ENCODE measurements at regions not wholly inside any gene's neighbourhood (a gene's known extent, or its start where the extent isn't known, plus 50 kb on each side); places are given as distances from the start of the nearest gene placed in this dataset.

DNA sequence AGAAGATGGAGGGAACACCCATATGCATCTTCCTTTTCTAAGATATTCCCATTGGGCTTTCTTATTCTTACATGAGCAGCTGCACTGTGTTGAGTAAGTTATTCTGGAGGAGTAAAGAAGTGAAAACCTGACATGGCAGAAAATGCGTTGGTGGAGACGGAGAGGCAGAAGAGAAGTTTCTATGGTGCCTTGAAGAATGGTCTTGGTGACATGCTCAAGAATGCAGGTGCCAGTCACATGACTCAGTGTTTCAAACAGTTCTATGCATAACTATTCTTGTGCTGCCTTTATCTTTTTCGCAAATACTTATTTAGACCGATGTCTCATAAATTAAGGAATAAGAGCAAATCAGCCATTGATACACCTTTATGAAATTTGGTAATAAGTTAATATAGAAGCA lies 377.8 kb upstream of the IRX2 start:
- no peak for DNase-seq

- no peak for DNase-seq
Observed at GRCh38 chr5:3127423-3127911, 376.0 kb upstream of the IRX2 start.

GRCh38 chr5:3126639-3127038 lies 375.2 kb upstream of the IRX2 start:
- no peak for DNase-seq

DNA sequence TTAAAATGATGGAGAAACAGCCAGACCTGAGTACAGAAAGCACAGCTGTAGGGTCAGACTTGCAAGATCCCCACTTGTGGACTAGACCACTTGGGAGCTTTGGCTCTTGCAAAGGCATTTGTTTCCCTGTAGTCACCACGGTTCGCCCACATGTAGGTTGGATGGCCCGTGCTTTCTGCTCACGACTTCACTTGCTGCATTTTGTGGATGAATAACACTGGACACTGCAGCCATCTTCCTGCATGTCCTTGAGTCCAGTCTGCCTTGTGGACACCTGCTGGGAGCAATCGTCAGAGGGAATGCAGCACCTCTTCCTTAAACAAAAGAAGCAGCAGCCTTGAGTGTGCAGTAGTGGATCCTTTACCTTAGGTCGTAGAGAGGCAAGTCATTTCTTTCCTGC lies 372.9 kb upstream of the IRX2 start:
- no peak for DNase-seq

DNA sequence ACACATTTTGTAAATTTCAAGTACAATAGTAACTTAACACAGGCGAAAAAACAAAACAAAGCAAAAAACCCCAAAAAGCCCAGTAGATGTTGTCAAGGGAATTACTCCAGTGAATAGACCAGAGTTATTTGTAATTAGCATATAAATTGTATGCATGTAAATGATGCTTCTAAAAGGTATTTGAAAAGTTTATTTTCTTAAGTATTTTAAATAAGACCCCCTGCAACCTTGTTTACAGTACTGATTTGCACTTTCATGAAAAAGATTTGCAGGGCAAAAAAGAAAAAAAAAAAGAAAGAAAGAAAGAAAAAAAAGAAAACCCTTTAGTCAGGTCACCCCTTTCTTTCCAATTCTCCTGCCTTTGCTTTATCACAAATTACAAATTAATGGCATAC lies 372.3 kb upstream of the IRX2 start:
- no peak for DNase-seq

- DNase-seq = no peak
Observed at GRCh38 chr5:3122985-3123762, 371.7 kb upstream of the IRX2 start.

GRCh38 chr5:3122216-3122615 lies 370.7 kb upstream of the IRX2 start:
- no peak for DNase-seq

DNA sequence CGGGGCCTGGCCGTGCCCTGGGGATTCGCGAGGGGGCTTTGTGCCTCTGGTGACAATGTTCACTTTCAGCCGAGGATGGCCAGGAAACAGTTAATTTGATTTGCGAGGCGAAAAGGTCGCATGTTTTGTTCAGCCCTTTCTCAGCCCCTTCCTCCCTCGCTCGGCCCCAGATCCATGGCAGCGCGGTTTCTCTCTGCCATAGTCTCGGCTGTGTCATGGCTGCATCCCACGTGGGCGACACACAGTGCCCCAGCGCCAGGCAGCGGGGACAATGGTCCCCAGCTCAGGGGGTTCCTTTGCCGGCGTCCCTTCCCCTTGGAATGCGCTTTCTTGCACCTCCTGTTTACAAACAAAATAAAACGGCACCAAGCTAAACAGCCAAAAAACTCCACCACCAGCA lies 370.3 kb upstream of the IRX2 start:
- no peak for DNase-seq

DNA sequence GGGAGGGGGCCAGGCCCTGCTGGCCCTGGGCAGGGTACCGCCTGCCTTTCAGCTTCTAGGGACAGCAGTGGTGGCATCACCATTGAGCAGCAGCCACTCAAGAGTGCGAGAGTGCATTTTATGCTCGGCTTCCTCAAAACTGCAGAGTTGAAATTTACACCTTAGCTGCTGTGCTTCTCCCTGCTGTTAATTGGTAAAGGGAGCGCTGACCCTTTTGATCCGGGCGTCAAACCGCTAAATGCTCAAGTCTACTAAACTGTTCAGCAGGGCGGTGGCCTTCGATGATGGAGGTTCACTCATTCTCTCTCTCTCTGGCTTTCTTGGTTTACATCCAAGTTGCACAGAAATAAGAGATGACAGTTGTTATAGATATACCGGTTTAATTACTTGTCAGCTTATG lies 368.6 kb upstream of the IRX2 start:
- no peak for DNase-seq

GRCh38 chr5:3119435-3119834 lies 368.0 kb upstream of the IRX2 start:
- DNase-seq = no peak

DNA sequence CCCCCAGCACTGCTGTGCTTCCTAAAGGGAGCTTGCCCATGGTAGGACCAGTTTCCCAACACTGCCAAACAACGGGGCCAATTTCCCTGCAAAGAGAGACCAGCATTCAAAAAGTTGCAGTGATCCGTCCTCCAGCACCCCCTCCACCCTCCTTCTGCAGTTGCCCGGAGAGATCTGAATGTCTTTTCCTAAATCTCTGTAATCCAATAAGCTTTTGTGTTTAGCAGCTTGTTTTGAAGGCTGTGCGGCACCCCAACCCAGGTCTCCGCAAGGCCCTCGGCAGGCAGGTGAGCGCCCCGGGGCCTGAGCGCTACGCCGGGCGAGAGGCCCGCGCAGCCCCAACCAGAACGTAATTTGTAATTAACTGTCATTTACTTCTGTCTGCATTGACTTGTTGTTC lies 366.9 kb upstream of the IRX2 start:
- no peak for DNase-seq

GRCh38 chr5:3116366-3116765 lies 364.9 kb upstream of the IRX2 start:
- no peak for DNase-seq

GRCh38 chr5:3114467-3114866 lies 363.0 kb upstream of the IRX2 start:
- no peak for DNase-seq

DNA sequence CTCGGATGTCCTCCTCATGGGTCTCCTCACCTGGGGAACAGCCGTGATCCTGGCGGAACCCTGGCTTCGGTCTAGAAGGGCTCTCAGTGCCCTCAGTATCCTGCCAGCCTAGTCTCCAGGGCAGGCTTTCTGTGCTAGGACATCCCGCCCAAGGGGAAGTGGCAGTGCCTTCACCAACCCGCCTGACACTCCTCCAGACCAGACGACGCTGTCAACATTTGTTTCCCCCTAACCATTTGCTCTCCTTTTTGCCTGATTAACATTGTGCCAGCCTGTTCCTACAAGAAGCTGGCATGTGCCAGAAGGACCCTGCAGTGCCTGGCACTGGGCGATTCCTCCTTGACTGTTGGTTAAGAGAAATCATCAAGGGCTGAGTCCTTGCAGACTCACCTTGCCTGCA lies 358.9 kb upstream of the IRX2 start:
- no peak for DNase-seq

DNA sequence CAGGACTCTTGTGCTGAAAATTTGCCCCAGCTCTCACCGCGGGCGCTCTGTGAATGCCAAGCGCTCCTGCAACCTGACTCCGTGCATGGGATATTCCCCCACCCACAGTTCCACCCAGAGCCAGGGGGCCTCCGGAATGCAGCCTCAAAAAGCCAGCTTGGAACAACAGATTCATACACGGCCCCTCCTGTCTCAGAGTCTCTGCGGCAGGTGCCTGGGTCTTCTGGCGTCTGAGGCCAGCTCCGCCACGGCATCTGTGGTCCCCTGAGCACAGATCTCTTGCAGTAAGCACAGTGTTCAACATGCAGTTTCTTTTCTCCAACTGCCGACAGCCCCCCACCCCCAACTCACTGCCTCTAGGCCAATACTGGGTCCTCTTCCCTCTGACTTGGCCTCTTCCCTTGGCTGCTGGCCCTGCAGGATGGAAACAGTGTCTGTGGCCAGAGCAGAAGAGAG lies 355.7 kb upstream of the IRX2 start:
- DNase-seq = no peak

- DNase-seq = no peak
Observed at GRCh38 chr5:3105581-3105980, 354.1 kb upstream of the IRX2 start.

- no peak for DNase-seq
Observed at GRCh38 chr5:3105172-3105571, 353.7 kb upstream of the IRX2 start.

DNA sequence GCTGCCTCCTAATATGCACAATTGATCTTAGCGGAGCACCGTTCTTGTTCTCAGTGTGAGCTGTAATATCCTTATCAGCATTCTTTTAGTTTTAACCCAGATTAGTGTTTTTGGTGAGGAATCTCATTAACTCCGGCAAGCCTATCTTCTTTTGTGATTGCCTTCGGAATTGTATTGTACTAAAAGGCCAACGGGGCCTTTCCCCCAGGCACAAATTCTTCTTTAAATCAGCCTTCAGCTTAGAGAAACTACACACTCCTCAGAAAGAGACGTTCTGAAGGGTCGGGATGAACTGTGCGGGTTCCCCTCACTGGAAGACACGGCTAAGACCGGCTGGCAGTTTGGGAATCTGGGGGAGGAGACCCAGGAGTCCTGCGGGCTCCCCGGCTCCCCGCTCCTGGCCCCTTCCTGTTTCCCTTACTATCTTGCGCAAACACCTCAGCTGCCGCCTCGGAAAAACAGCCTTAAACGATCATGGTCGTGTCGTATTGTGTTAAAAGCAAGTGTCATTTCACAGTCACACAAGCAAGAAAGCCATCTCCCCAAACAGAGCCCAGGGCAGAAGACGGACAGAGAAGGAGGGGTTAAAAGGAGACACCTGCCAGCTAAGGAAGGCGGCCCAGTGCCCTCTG lies 353.1 kb upstream of the IRX2 start:
- no peak for DNase-seq

DNA sequence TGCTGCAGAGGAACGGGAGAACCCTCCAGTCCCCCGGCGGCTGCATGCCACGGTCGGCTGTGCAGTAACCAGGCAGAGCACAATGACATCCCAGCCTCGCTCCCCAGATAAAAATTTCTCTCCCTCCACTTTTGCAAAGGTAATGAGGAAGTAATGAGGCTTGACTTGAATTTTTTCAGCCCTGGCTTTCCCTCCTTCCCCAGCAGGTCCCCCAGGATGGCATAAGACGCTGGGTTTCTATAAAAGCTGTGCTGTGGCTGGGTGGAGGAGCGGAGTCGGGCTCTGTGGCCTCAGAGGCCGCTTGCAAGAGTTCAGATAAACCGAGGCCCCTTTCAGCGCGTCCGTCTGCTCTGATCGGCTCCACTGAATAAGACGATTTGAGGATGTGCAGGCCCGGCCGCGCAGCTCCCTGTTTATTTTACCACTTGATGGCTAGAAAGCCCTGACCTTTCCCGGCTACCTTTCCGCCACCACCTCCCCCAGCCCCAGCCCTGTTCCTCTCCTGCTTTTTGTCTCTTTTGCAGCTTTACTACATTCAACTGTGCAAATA lies 351.9 kb upstream of the IRX2 start:
- DNase-seq = no peak

DNA sequence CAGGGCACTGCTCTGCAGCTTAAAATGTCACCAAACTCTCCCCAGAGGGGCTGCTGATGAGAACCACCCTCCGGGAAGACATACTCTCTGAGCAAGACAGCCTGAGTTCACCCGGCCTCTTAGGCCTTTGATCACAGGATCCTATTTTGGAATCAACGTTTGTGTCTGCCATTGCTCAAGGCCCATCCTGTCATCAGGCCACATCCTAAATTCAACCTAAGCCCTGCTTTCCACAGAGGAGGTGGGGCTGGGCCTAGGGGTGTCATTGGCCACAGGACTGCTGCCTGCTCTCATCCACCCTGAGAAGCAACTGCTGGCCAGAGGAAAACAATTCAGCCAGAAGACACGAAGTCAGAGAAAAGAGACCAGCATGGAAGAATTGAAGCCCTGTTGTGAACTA lies 351.1 kb upstream of the IRX2 start:
- DNase-seq = no peak

GRCh38 chr5:3101561-3101960 lies 350.1 kb upstream of the IRX2 start:
- DNase-seq = no peak

GRCh38 chr5:3100921-3101551 lies 349.6 kb upstream of the IRX2 start:
- DNase-seq = no peak

DNA sequence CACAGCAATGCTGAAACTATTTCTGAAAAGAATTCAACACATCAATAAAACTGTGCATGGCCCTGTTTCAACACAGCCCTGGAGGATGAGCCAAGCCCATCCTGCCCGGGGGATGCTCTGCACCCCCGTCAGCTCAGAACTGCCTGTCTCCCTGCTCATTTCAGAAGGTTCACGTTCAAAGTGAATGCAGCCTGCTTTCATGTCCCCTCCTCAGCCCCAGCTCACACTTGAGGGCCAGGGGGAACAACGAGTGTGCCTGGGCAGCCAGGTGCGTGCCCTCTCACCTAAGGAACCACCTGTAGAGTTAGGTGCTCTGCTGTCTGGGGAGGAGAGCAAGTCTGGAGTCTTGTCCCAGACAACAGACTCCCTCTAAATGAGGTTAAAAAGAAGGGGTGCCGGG lies 348.5 kb upstream of the IRX2 start:
- DNase-seq = no peak

GRCh38 chr5:3099526-3099925 lies 348.0 kb upstream of the IRX2 start:
- no peak for DNase-seq

Measured in activated gamma-delta T cell (primary cell).